NCI-H446 (cell line): ENCODE measurements at regions not wholly inside any gene's neighbourhood (a gene's known extent, or its start where the extent isn't known, plus 50 kb on each side); places are given as distances from the start of the nearest gene placed in this dataset.

Experiments
- DNase-seq, 2 experiments: peaks; one replicate each; lab custom pipeline; 2025; lab: John Stamatoyannopoulos, UW

GRCh38 chr12:75725521-75726111 lies 214.2 kb upstream of the KRR1 start:
- peak; percentile 84 to 85 for DNase-seq

- peak; percentile 93 to 96 for DNase-seq
Observed at GRCh38 chr12:75724928-75725312, 213.5 kb upstream of the KRR1 start.

GRCh38 chr12:75724307-75724927 lies 213.0 kb upstream of the KRR1 start:
- no peak for DNase-seq

GRCh38 chr12:75722714-75723200 lies 211.3 kb upstream of the KRR1 start:
- peak; percentile 92 to 93 for DNase-seq

GRCh38 chr12:75721796-75722195 lies 210.4 kb upstream of the KRR1 start:
- DNase-seq = no peak

- DNase-seq = peak; percentile 48 to 57
Observed at GRCh38 chr12:75720812-75721641, 209.6 kb upstream of the KRR1 start.

- DNase-seq = no peak
Observed at GRCh38 chr12:75717902-75718301, 206.5 kb upstream of the KRR1 start.

- no peak for DNase-seq
Observed at GRCh38 chr12:75716291-75717025, 205.0 kb upstream of the KRR1 start.

- DNase-seq = no peak
Observed at GRCh38 chr12:75715682-75716081, 204.3 kb upstream of the KRR1 start.

- DNase-seq = no peak
Observed at GRCh38 chr12:75715323-75715644, 203.9 kb upstream of the KRR1 start.

- no peak for DNase-seq
Observed at GRCh38 chr12:75714462-75715322, 203.3 kb upstream of the KRR1 start.

GRCh38 chr12:75713434-75713833 lies 202.0 kb upstream of the KRR1 start:
- no peak for DNase-seq

GRCh38 chr12:75712223-75712622 lies 200.8 kb upstream of the KRR1 start:
- DNase-seq = no peak

GRCh38 chr12:75711271-75711670 lies 199.9 kb upstream of the KRR1 start:
- no peak for DNase-seq

GRCh38 chr12:75710361-75711069 lies 199.1 kb upstream of the KRR1 start:
- DNase-seq = no peak

- DNase-seq = no peak
Observed at GRCh38 chr12:75709503-75709902, 198.1 kb upstream of the KRR1 start.

GRCh38 chr12:75708802-75709201 lies 197.4 kb upstream of the KRR1 start:
- no peak for DNase-seq

GRCh38 chr12:75707983-75708382 lies 196.6 kb upstream of the KRR1 start:
- no peak for DNase-seq

- no peak for DNase-seq
Observed at GRCh38 chr12:75706786-75707605, 195.6 kb upstream of the KRR1 start.
